Transverse colon (tissue), 4 donors: ENCODE measurements at regions not wholly inside any gene's neighbourhood (a gene's known extent, or its start where the extent isn't known, plus 50 kb on each side); places are given as distances from the start of the nearest gene placed in this dataset.

ENCODE experiments used
- DNase-seq: peaks from one replicate; pipeline ENCODE4 v3.0.0-alpha.2; 2019
- H3K27ac ChIP-seq, 4 donors: fragments of 200-600 bp; sonication (generic); 2 replicates each; pipeline ENCODE4 v1.5.1; 2016 to 2018; ENCODE audit warnings: inconsistent platforms in 4 of 4
- H3K27me3 ChIP-seq: fragments of 200-600 bp; sonication (generic); 2 replicates; pipeline ENCODE4 v1.5.1; 2017; ENCODE audit warnings: inconsistent platforms
- H3K36me3 ChIP-seq, 4 donors: fragments of 200-600 bp; sonication (generic); 2 replicates each; pipeline ENCODE4 v1.5.1; 2017 to 2019; ENCODE audit warnings: inconsistent platforms in 4 of 4
- H3K4me1 ChIP-seq, 4 donors: fragments of 200-600 bp; sonication (generic); 2 replicates each; pipeline ENCODE4 v1.5.1; 2017 to 2020; ENCODE audit warnings: inconsistent platforms in 4 of 4
- H3K4me3 ChIP-seq, 4 donors: fragments of 200-600 bp; sonication (generic); 1 replicate in 1 of 4; 2 replicates in 3 of 4; pipeline versions ENCODE4 v1.5.1 to v1.6.1; 2017 to 2019; ENCODE audit warnings: inconsistent platforms in 4 of 4
- H3K9me3 ChIP-seq, 2 donors: fragments of 200-600 bp; sonication (generic); 2 replicates each; pipeline ENCODE4 v1.5.1; 2017 to 2019; ENCODE audit warnings: inconsistent platforms in 2 of 2
- EP300 ChIP-seq: sonication (generic); formaldehyde crosslinking; IDR thresholded peaks from one replicate; pipeline ENCODE4 v1.6.1; 2017; ENCODE audit warnings: antibody characterized with exemption, low read depth
- POLR2A ChIP-seq: fragments of 450-650 bp; IDR thresholded peaks from one replicate; pipeline ENCODE4 v1.6.1; 2016; ENCODE audit warnings: antibody characterized with exemption, mild to moderate bottlenecking, moderate library complexity
- POLR2AphosphoS5 ChIP-seq, 3 donors: sonication (generic); formaldehyde crosslinking; IDR thresholded peaks; one replicate each; pipeline ENCODE4 v1.6.1; 2016; ENCODE audit warnings: antibody characterized with exemption in 3 of 3
- WGBS, 2 donors: methylation state at CpG; one replicate each; pipeline ENCODE4 v1.1.5; 2018; ENCODE audit warnings: low coverage in 1 of 2; 5-methylcytosine and 5-hydroxymethylcytosine counted together
- in situ Hi-C, 4 donors: fragments of 200-750 bp; cut with MboI; loops; one replicate each; pipeline versions ENCODE4 v1.15.0 to v1.15.1; 2017; ENCODE audit warnings: low sequenced_read_pairs in 3 of 4, low pct_ligation_motif_present in 1 of 4, low pct_unique_long_range_greater_than_20kb in 1 of 4
- intact Hi-C: fragments of 100-400 bp; cut with DNase I; formaldehyde crosslinking; loops from one replicate; pipeline ENCODE4 v1.15.1; 2023; ENCODE audit warnings: low total_unique reads
- TF ChIP-seq, protein P1 (sequence below), 5 experiments: fragments of 200-600 bp in 3 of 5; fragments of 450-650 bp in 2 of 5; sonication (generic) in 3 of 5; IDR thresholded peaks; 1 replicate in 2 of 5; 2 replicates in 3 of 5; pipeline ENCODE4 v1.5.1; 2016 to 2017; ENCODE audit warnings: antibody characterized with exemption in 5 of 5, inconsistent platforms in 3 of 5, mild to moderate bottlenecking in 2 of 5, moderate library complexity in 1 of 5

DNA sequence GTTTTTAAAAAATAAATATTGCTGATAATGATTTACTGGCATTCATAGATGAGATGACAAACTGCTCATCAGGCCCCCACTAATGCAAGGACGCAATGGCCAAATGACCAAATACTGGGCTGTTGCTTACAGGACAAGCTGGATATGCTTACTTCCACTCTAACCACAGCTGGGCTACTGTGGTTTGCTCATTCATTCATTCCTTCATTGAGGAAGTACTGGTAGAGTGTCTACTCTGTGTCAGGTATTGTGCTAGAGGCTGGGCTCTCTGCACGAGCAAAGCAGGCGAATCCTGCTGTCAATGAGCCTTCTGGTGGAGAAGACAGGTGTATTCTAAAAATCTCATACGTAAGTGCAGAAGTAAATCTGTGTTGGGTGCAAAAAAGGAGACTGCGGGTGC is 113.3 kb upstream of the SLC38A2 start:
- H3K9me3 ChIP-seq: no peaks in the 10 kb centered on the region
- intact Hi-C loops (no loop called here), in situ Hi-C loops (no loop called here)
- H3K36me3 ChIP-seq: no peaks in the 10 kb centered on the region
- TF ChIP-seq, protein P1, sequence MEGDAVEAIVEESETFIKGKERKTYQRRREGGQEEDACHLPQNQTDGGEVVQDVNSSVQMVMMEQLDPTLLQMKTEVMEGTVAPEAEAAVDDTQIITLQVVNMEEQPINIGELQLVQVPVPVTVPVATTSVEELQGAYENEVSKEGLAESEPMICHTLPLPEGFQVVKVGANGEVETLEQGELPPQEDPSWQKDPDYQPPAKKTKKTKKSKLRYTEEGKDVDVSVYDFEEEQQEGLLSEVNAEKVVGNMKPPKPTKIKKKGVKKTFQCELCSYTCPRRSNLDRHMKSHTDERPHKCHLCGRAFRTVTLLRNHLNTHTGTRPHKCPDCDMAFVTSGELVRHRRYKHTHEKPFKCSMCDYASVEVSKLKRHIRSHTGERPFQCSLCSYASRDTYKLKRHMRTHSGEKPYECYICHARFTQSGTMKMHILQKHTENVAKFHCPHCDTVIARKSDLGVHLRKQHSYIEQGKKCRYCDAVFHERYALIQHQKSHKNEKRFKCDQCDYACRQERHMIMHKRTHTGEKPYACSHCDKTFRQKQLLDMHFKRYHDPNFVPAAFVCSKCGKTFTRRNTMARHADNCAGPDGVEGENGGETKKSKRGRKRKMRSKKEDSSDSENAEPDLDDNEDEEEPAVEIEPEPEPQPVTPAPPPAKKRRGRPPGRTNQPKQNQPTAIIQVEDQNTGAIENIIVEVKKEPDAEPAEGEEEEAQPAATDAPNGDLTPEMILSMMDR (IDR thresholded peaks at IDR 0.05): no peak
- TF ChIP-seq POLR2AphosphoS5 (IDR thresholded peaks at IDR 0.05) (no peak), EP300 (no peak), POLR2A (no peak)
- no peak overlapping the region for H3K27ac ChIP-seq
- no peak for DNase-seq
- H3K4me3 ChIP-seq: no peak overlapping the region
- H3K4me1 ChIP-seq: peaks cover 2 to 17% (median 9%) of the 10 kb centered on the region in 4 donors
- 95 to 100% methylated on average over 4 to 5 of the region's 5 CpGs for WGBS, 2 donors
- no peaks in the 10 kb centered on the region for H3K27me3 ChIP-seq

DNA sequence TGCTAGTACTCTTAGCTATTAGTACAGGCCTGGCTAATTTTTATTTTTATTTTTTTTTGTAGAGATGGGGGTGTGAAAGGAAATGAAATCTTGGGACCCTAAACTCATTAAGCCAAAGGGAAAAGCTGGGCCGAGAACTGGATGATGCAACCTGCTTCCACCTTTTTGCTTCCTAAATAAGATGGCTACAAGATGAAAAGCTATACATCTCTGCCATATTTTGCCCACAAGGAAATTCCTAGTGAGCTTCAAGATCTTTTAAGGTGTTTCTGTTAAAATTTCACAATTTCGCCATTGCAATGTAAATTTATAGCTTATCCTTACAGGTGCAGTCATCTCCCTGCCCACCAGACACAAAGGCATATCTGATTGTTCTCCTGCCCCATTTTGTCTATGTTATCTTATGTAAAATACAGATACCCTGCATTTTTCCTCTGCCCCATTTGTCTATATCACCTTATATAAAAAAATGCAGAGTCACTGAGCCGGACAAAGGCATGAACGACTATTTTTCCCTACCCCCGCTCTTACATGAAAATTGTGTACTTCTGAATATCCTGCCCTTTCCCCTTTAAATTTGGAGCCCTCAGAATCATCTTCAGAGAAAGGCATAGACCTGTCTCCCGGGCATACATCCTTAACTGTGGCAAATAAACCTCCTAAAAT is 112.0 kb upstream of the SLC38A2 start:
- Histone ChIP-seq H3K27me3 (no peaks in the 10 kb centered on the region), H3K4me1 (peaks cover 0 to 5% (median under 1%) of the 10 kb centered on the region in 4 donors), H3K27ac (no peak overlapping the region), H3K9me3 (no peaks in the 10 kb centered on the region), H3K4me3 (no peak overlapping the region), H3K36me3 (no peaks in the 10 kb centered on the region)
- DNase-seq: no peak
- WGBS, 2 donors: 91 to 93% methylated on average over 6 of the region's 6 CpGs
- intact Hi-C loops (no loop called here), in situ Hi-C loops (no loop called here)
- TF ChIP-seq, protein P1 (IDR thresholded peaks at IDR 0.05): no peak
- TF ChIP-seq POLR2A (no peak), EP300 (no peak), POLR2AphosphoS5 (IDR thresholded peaks at IDR 0.05) (no peak)

DNA sequence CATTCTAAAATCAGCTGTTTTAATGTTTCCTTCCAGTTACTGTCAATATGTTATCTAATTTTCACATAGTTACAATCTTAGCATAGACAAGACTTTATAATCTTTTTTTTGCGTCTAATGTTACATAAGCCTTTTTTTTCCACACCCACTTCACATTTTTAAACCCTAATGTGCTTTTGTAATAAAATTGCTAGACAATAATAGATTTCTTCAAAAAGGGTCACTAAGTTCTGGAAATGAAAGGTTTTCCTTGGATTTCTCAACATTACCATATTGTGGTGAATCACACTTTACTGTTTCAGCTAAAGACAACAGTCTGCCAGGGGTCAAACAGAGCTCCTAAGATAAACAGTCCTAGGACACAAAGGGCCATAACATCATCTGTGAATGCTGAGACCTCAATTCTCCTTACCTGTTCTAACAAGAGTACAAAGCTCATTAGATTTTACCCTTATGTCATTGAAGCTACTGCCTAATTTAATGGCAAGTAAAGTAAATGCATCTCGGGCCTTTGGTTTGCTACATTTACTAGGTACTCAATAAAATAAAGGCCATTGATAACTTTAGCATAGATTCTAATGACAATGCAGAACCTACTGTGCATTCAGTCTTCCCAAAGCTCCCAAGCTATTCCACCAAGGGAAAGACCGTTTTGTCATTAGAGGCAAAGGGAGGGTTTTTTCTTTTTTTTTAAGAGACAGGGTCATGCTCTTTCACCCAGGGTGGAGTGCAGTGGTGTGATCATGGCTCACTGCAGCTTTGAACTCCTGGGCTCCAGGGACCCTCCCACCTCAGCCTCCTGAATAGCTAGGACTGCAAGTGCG is 111.2 kb upstream of the SLC38A2 start:
- intact Hi-C loops: no loop called here
- 86 to 90% methylated on average over 3 to 4 of the region's 4 CpGs for WGBS, 2 donors
- Histone ChIP-seq H3K36me3 (no peaks in the 10 kb centered on the region), H3K9me3 (no peaks in the 10 kb centered on the region), H3K27ac (no peak overlapping the region), H3K27me3 (no peaks in the 10 kb centered on the region), H3K4me1 (peaks cover 0 to 3% (median 0%) of the 10 kb centered on the region in 4 donors), H3K4me3 (no peak overlapping the region)
- TF ChIP-seq POLR2A (no peak), EP300 (no peak), POLR2AphosphoS5 (IDR thresholded peaks at IDR 0.05) (no peak)
- TF ChIP-seq, protein P1 (IDR thresholded peaks at IDR 0.05): no peak
- in situ Hi-C loops: no loop called here
- no peak for DNase-seq

GRCh38 chr12:46480724-46481123 is 108.2 kb upstream of the SLC38A2 start:
- H3K4me1 ChIP-seq: peaks cover 0 to 3% (median 1%) of the 10 kb centered on the region in 4 donors
- WGBS, 2 donors: 93% methylated on average over 1 of the region's 1 CpG; no CpG with 5 or more reads in 1 of the 2 donors
- H3K36me3 ChIP-seq: no peaks in the 10 kb centered on the region
- intact Hi-C loops (no loop called here), in situ Hi-C loops (no loop called here)
- no peak overlapping the region for H3K4me3 ChIP-seq
- no peaks in the 10 kb centered on the region for H3K9me3 ChIP-seq
- no peaks in the 10 kb centered on the region for H3K27me3 ChIP-seq
- DNase-seq: no peak
- TF ChIP-seq, protein P1 (IDR thresholded peaks at IDR 0.05): no peak
- TF ChIP-seq POLR2A: no peak
- no peak for TF ChIP-seq EP300
- TF ChIP-seq POLR2AphosphoS5 (IDR thresholded peaks at IDR 0.05): no peak
- no peak overlapping the region for H3K27ac ChIP-seq
